Neural cell (in vitro differentiated cells): ENCODE measurements at regions not wholly inside any gene's neighbourhood (a gene's known extent, or its start where the extent isn't known, plus 50 kb on each side); places are given as distances from the start of the nearest gene placed in this dataset.

Experiments used
- H2AFZ ChIP-seq: fragments of 200-600, 300-800 bp; sonication (generic), shearing (Covaris generic); 2 replicates; pipeline ENCODE4 v1.6.0; 2014; ENCODE audit warnings: low read depth, mild to moderate bottlenecking, antibody characterized with exemption, low read length, moderate library complexity
- H3F3A ChIP-seq: fragments of 200-600 bp; shearing (Covaris generic); 2 replicates; pipeline ENCODE4 v1.6.1; 2016; ENCODE audit warnings: mild to moderate bottlenecking, moderate library complexity, mixed read lengths, antibody characterized with exemption, low read length; ENCODE audit not compliant: insufficient read depth, poor library complexity, severe bottlenecking
- H3K27ac ChIP-seq: fragments of 200-600, 300-800 bp; sonication (generic), shearing (Covaris generic); 2 replicates; pipeline ENCODE4 v1.5.1; 2014; ENCODE audit warnings: mild to moderate bottlenecking, low read length, moderate library complexity
- H3K27me3 ChIP-seq: fragments of 300-800, 200-600 bp; sonication (generic), shearing (Covaris generic); 2 replicates; pipeline ENCODE4 v1.6.0; 2014; ENCODE audit warnings: mild to moderate bottlenecking, low read depth, low read length, moderate library complexity; ENCODE audit not compliant: insufficient read depth
- H3K36me3 ChIP-seq: fragments of 300-800, 200-600 bp; sonication (generic), shearing (Covaris generic); 2 replicates; pipeline ENCODE4 v1.5.1; 2014; ENCODE audit warnings: mild to moderate bottlenecking, antibody characterized with exemption, low read length, moderate library complexity; ENCODE audit not compliant: insufficient read depth
- H3K4me2 ChIP-seq: fragments of 300-800, 200-600 bp; sonication (generic), shearing (Covaris generic); 2 replicates; pipeline ENCODE4 v1.6.0; 2014; ENCODE audit warnings: mild to moderate bottlenecking, low read length
- H3K4me3 ChIP-seq: fragments of 300-800, 200-600 bp; sonication (generic), shearing (Covaris generic); 2 replicates; pipeline ENCODE4 v1.5.1; 2014; ENCODE audit warnings: mild to moderate bottlenecking, low read length, moderate library complexity
- H3K79me2 ChIP-seq: fragments of 200-600 bp; shearing (Covaris generic); replicated peaks from 2 replicates; pipeline ENCODE4 v1.6.0; 2014; ENCODE audit warnings: mild to moderate bottlenecking, low read length, moderate library complexity; ENCODE audit not compliant: insufficient read depth
- H3K9ac ChIP-seq: fragments of 300-800, 200-600 bp; sonication (generic), shearing (Covaris generic); 2 replicates; pipeline ENCODE4 v1.6.1; 2016; ENCODE audit warnings: mild to moderate bottlenecking, low read length, mixed read lengths
- H3K9me2 ChIP-seq: fragments of 200-600 bp; shearing (Covaris generic); 2 replicates; pipeline ENCODE4 v1.6.1; 2016; ENCODE audit warnings: mild to moderate bottlenecking, low read length, mixed read lengths; ENCODE audit not compliant: insufficient read depth
- H3K9me3 ChIP-seq: fragments of 200-600, 300-800 bp; sonication (generic), shearing (Covaris generic); 2 replicates; pipeline ENCODE4 v1.6.1; 2016; ENCODE audit warnings: mild to moderate bottlenecking, mixed run types, low read length, moderate library complexity, mixed read lengths
- H4K20me1 ChIP-seq: fragments of 200-600 bp; shearing (Covaris generic); 2 replicates; pipeline ENCODE4 v1.6.1; 2016; ENCODE audit warnings: mild to moderate bottlenecking, mixed run types; ENCODE audit not compliant: insufficient read depth
- EP300 ChIP-seq: fragments of 450-650 bp; conservative IDR thresholded peaks from 2 replicates; pipeline ENCODE4 v1.6.1; 2014; ENCODE audit warnings: antibody characterized with exemption, mild to moderate bottlenecking, moderate library complexity; ENCODE audit not compliant: poor library complexity, severe bottlenecking
- EZH2 ChIP-seq: fragments of 200-600, 300-800 bp; shearing (Covaris generic), sonication (generic); IDR thresholded peaks from 2 replicates; pipeline ENCODE4 v1.6.1; 2014; ENCODE audit warnings: antibody characterized with exemption, low read length, borderline replicate concordance, mild to moderate bottlenecking; ENCODE audit not compliant: insufficient read depth, poor library complexity, severe bottlenecking
- MXI1 ChIP-seq: fragments of 450-650 bp; conservative IDR thresholded peaks from 2 replicates; pipeline ENCODE4 v1.6.1; 2014; ENCODE audit warnings: antibody characterized with exemption, mild to moderate bottlenecking; ENCODE audit not compliant: poor library complexity, severe bottlenecking
- POLR2AphosphoS5 ChIP-seq: IDR thresholded peaks from 2 replicates; pipeline ENCODE4 v1.6.1; 2012
- RAD21 ChIP-seq: fragments of 450-650 bp; conservative IDR thresholded peaks from 2 replicates; pipeline ENCODE4 v1.6.1; 2014; ENCODE audit warnings: antibody characterized with exemption, mild to moderate bottlenecking, moderate library complexity
- SMC3 ChIP-seq: fragments of 450-650 bp; conservative IDR thresholded peaks from 2 replicates; pipeline ENCODE4 v1.6.1; 2014; ENCODE audit warnings: antibody characterized with exemption, mild to moderate bottlenecking, moderate library complexity; ENCODE audit not compliant: poor library complexity
- TAF1 ChIP-seq: IDR thresholded peaks from 2 replicates; pipeline ENCODE4 v1.6.1; 2012; ENCODE audit warnings: low read depth
- TF ChIP-seq, protein P1 (sequence below): IDR thresholded peaks from 2 replicates; pipeline ENCODE4 v1.6.1; 2012; ENCODE audit warnings: borderline replicate concordance
- TF ChIP-seq, protein P2 (sequence below): fragments of 450-650 bp; IDR thresholded peaks from 2 replicates; pipeline ENCODE4 v1.5.1; 2014; ENCODE audit warnings: antibody characterized with exemption, mild to moderate bottlenecking, moderate library complexity; ENCODE audit not compliant: poor library complexity, severe bottlenecking

GRCh38 chr9:110041452-110041851, 166.5 kb downstream of the C9orf152 start:
- Histone ChIP-seq H3K36me3 (no peaks in the 10 kb centered on the region), H3K27me3 (no peaks in the 10 kb centered on the region), H3K9ac (no peak overlapping the region), H3K9me2 (no peaks in the 10 kb centered on the region), H3K4me3 (no peak overlapping the region), H4K20me1 (no peaks in the 10 kb centered on the region), H3K27ac (no peak overlapping the region), H3F3A (no peaks in the 10 kb centered on the region), H3K79me2 (no peaks in the 10 kb centered on the region), H3K9me3 (no peaks in the 10 kb centered on the region), H3K4me2 (no peak overlapping the region), H2AFZ (no peak overlapping the region)
- TF ChIP-seq RAD21 (no peak), SMC3 (no peak), POLR2AphosphoS5 (no peak), EZH2 (no peak), TAF1 (no peak), MXI1 (no peak), EP300 (no peak)
- TF ChIP-seq, protein P1, sequence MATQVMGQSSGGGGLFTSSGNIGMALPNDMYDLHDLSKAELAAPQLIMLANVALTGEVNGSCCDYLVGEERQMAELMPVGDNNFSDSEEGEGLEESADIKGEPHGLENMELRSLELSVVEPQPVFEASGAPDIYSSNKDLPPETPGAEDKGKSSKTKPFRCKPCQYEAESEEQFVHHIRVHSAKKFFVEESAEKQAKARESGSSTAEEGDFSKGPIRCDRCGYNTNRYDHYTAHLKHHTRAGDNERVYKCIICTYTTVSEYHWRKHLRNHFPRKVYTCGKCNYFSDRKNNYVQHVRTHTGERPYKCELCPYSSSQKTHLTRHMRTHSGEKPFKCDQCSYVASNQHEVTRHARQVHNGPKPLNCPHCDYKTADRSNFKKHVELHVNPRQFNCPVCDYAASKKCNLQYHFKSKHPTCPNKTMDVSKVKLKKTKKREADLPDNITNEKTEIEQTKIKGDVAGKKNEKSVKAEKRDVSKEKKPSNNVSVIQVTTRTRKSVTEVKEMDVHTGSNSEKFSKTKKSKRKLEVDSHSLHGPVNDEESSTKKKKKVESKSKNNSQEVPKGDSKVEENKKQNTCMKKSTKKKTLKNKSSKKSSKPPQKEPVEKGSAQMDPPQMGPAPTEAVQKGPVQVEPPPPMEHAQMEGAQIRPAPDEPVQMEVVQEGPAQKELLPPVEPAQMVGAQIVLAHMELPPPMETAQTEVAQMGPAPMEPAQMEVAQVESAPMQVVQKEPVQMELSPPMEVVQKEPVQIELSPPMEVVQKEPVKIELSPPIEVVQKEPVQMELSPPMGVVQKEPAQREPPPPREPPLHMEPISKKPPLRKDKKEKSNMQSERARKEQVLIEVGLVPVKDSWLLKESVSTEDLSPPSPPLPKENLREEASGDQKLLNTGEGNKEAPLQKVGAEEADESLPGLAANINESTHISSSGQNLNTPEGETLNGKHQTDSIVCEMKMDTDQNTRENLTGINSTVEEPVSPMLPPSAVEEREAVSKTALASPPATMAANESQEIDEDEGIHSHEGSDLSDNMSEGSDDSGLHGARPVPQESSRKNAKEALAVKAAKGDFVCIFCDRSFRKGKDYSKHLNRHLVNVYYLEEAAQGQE, result no peak
- TF ChIP-seq, protein P2, sequence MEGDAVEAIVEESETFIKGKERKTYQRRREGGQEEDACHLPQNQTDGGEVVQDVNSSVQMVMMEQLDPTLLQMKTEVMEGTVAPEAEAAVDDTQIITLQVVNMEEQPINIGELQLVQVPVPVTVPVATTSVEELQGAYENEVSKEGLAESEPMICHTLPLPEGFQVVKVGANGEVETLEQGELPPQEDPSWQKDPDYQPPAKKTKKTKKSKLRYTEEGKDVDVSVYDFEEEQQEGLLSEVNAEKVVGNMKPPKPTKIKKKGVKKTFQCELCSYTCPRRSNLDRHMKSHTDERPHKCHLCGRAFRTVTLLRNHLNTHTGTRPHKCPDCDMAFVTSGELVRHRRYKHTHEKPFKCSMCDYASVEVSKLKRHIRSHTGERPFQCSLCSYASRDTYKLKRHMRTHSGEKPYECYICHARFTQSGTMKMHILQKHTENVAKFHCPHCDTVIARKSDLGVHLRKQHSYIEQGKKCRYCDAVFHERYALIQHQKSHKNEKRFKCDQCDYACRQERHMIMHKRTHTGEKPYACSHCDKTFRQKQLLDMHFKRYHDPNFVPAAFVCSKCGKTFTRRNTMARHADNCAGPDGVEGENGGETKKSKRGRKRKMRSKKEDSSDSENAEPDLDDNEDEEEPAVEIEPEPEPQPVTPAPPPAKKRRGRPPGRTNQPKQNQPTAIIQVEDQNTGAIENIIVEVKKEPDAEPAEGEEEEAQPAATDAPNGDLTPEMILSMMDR, result no peak

DNA sequence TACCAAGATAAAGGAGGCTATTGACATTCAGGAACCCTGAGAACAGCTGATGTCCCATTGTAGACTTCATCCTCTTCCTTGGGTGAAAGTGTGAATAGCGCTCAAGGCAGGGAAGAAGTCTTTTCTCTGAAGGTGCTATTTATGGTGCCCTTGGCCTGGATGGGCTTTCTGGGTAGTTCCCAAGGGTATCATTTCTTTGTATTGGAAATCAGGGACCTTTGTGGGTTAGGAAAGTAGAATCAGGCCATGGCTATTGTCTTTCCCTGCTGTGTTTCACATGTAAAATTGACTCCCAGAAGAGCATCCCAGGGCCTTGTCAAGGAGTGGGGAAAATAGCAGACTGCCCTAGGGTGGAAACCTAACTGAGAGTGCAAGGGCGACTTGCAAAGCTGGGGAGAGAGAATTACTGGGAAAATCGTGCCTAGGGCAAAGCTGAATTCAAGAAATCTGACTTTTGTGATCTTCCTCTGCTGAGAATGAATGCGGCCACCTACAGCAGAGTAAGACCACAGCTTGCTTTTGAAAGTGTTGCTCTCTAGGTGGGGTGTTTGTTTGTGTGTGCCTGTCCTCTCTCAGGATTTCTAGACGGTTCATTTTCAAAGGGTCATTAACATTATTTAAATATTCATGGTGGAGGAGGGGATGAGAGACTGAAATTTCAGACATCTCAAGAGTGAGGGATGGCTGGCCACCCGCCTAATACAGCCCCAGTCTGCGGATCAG, 160.6 kb downstream of the C9orf152 start:
- peaks cover 6% of the 10 kb centered on the region for H3K79me2 ChIP-seq
- H3K9me2 ChIP-seq, result no peaks in the 10 kb centered on the region
- H4K20me1 ChIP-seq, result no peaks in the 10 kb centered on the region
- H3K4me3 ChIP-seq, result peak overlapping the region; percentile 94
- peak overlapping the region; percentile 80 for H2AFZ ChIP-seq
- H3K27ac ChIP-seq, result no peak overlapping the region
- H3K9ac ChIP-seq, result peak overlapping the region; percentile 68
- no peaks in the 10 kb centered on the region for H3K36me3 ChIP-seq
- H3F3A ChIP-seq, result no peaks in the 10 kb centered on the region
- TF ChIP-seq, protein P2, result no peak
- no peak for TF ChIP-seq SMC3
- TF ChIP-seq MXI1, result no peak
- no peak for TF ChIP-seq EP300
- TF ChIP-seq EZH2, result no peak
- TF ChIP-seq, protein P1, result no peak
- no peak for TF ChIP-seq RAD21
- TF ChIP-seq TAF1, result no peak
- no peak for TF ChIP-seq POLR2AphosphoS5
- peaks cover 7% of the 10 kb centered on the region for H3K27me3 ChIP-seq
- H3K9me3 ChIP-seq, result no peaks in the 10 kb centered on the region
- peak overlapping the region; percentile 83 for H3K4me2 ChIP-seq
